Ishikawa (cell line): ENCODE measurements at regions not wholly inside any gene's neighbourhood (a gene's known extent, or its start where the extent isn't known, plus 50 kb on each side); places are given as distances from the start of the nearest gene placed in this dataset.

ENCODE experiments used
- EGR1 ChIP-seq: IDR thresholded peaks from 2 replicates; pipeline ENCODE4 v1.6.1; 2012
- EP300 ChIP-seq: IDR thresholded peaks from 2 replicates; pipeline ENCODE4 v1.6.1; 2012; ENCODE audit warnings: borderline replicate concordance

DNA sequence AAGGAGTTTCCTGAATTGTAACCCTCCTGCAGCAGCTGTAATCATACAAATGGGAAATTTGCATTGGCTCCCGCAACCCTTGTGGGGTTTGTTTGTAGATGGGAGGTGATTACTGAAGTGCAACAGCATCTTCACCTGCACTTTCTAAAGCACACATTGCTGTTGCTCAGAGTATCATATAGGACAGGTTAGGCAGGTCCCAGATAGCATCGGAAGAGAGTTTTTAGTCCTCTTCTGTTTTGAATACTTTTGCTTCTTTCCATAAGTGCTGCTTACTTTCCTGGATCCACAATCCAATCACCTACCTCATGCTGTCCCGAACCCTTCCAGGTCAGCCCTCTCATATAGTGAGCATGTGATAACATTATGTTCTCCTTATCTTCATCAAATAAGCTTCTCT is 300.4 kb downstream of the PTPRC start:
- TF ChIP-seq EP300: no peak
- TF ChIP-seq EGR1: no peak
